ENCODE measurements at regions not wholly inside any gene's neighbourhood (a gene's known extent, or its start where the extent isn't known, plus 50 kb on each side); places are given as distances from the start of the nearest gene placed in this dataset.

DNA sequence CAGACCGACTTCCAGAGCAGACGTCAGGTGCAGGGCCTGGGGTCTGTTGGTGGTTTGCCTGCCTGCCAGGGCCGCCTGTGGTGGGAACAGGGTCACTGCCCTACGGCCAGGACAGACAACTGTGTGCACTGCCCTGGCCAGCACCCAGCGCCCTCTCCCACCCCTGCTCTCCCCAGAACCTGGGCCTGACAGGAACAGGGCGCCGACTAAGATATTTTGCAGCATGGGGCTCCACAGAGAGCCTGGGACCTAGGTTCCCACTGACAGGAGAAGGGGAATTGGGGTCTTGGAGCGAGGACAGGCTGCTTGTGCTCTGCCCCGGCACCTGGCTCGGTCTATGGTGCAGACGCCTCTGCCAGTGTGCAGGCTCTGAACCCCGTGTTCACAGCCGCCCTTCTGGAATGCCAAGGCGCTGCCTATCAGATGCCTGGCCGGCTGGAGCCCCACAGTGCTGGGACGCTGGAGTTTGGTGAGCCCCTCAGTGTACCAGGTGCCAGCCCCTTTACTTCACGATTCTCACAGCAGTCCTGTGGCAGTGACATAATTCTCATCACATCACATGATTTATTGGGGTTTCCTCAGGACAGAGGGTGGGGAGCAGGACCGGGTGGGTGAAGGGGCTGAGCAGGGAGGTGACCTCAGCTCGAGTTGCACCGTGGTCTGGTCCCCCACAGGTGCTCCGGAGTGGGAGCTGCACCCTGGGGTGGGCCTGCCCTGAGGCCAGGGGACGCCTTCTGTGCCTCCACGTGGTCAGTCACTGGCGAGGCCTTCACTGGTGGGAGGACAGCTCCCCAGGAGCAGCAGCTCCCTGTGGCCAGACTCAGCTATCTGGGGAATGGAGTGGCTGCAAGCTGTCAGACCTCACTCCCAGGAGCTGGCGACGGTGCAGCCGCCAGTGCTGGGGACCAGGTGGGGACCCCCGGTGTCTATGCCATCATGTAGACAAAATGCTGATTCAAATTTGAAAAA is 113.8 kb upstream of the LRPAP1 start:
- intact Hi-C loops (cut with DNase I; ENCODE audit: low total_unique reads): no loop called here
- H3K4me3 ChIP-seq (ENCODE audit: low read depth, poor library complexity, severe bottlenecking): no peak overlapping the region
- 47 to 65% methylated on average over 19 to 25 of the region's 28 CpGs for WGBS, 2 donors
- DNase-seq (ENCODE audit: low spot score in 2 of 2): no peak
- TF ChIP-seq, protein P1, sequence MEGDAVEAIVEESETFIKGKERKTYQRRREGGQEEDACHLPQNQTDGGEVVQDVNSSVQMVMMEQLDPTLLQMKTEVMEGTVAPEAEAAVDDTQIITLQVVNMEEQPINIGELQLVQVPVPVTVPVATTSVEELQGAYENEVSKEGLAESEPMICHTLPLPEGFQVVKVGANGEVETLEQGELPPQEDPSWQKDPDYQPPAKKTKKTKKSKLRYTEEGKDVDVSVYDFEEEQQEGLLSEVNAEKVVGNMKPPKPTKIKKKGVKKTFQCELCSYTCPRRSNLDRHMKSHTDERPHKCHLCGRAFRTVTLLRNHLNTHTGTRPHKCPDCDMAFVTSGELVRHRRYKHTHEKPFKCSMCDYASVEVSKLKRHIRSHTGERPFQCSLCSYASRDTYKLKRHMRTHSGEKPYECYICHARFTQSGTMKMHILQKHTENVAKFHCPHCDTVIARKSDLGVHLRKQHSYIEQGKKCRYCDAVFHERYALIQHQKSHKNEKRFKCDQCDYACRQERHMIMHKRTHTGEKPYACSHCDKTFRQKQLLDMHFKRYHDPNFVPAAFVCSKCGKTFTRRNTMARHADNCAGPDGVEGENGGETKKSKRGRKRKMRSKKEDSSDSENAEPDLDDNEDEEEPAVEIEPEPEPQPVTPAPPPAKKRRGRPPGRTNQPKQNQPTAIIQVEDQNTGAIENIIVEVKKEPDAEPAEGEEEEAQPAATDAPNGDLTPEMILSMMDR (IDR thresholded peaks at IDR 0.05): no peak
- no peak for TF ChIP-seq POLR2A (IDR thresholded peaks at IDR 0.05)

GRCh38 chr4:3644849-3645627 is 112.8 kb upstream of the LRPAP1 start:
- 42 to 52% methylated on average over 33 of the region's 33 CpGs for WGBS, 2 donors
- TF ChIP-seq, protein P1 (IDR thresholded peaks at IDR 0.05): no peak
- no peak for TF ChIP-seq POLR2A (IDR thresholded peaks at IDR 0.05)
- DNase-seq (ENCODE audit: low spot score in 2 of 2): peak; percentile 63 to 93
- no peak overlapping the region for H3K4me3 ChIP-seq (ENCODE audit: low read depth, poor library complexity, severe bottlenecking)
- intact Hi-C loops (cut with DNase I; ENCODE audit: low total_unique reads): no loop called here

- no peak overlapping the region for H3K4me3 ChIP-seq (ENCODE audit: low read depth, poor library complexity, severe bottlenecking)
- TF ChIP-seq, protein P1 (IDR thresholded peaks at IDR 0.05): no peak
- TF ChIP-seq POLR2A (IDR thresholded peaks at IDR 0.05): no peak
- intact Hi-C loops (cut with DNase I; ENCODE audit: low total_unique reads): no loop called here
- WGBS, 2 donors: 86 to 90% methylated on average over 22 to 26 of the region's 26 CpGs
- DNase-seq (ENCODE audit: low spot score in 2 of 2): no peak
Observed at GRCh38 chr4:3643518-3644433, 111.6 kb upstream of the LRPAP1 start.

- H3K4me3 ChIP-seq (ENCODE audit: low read depth, poor library complexity, severe bottlenecking): no peak overlapping the region
- DNase-seq (ENCODE audit: low spot score in 2 of 2): no peak
- 69 to 70% methylated on average over 10 to 11 of the region's 13 CpGs for WGBS, 2 donors
- intact Hi-C loops (cut with DNase I; ENCODE audit: low total_unique reads): no loop called here
- TF ChIP-seq, protein P1 (IDR thresholded peaks at IDR 0.05): no peak
- TF ChIP-seq POLR2A (IDR thresholded peaks at IDR 0.05): no peak
Observed at GRCh38 chr4:3642806-3643517, 110.7 kb upstream of the LRPAP1 start.

Measured in lower leg skin (tissue), 4 donors.